D721Med (cell line): ENCODE measurements at regions not wholly inside any gene's neighbourhood (a gene's known extent, or its start where the extent isn't known, plus 50 kb on each side); places are given as distances from the start of the nearest gene placed in this dataset.

ENCODE experiments used
- DNase-seq: peaks from one replicate; pipeline ENCODE4 v3.0.0; 2011; ENCODE audit warnings: low spot score; ENCODE audit not compliant: insufficient read length
- FAIRE-seq: peaks from 2 replicates; lab custom pipeline; 2011; peaks lifted over from hg19 to GRCh38; lab: Jason Lieb, UNC
- CTCF ChIP-seq: IDR thresholded peaks from 2 replicates; pipeline ENCODE4 v1.5.1; 2012; ENCODE audit warnings: mild to moderate bottlenecking, control low read depth; ENCODE audit not compliant: insufficient read depth; ENCODE audit errors: missing control alignments

DNA sequence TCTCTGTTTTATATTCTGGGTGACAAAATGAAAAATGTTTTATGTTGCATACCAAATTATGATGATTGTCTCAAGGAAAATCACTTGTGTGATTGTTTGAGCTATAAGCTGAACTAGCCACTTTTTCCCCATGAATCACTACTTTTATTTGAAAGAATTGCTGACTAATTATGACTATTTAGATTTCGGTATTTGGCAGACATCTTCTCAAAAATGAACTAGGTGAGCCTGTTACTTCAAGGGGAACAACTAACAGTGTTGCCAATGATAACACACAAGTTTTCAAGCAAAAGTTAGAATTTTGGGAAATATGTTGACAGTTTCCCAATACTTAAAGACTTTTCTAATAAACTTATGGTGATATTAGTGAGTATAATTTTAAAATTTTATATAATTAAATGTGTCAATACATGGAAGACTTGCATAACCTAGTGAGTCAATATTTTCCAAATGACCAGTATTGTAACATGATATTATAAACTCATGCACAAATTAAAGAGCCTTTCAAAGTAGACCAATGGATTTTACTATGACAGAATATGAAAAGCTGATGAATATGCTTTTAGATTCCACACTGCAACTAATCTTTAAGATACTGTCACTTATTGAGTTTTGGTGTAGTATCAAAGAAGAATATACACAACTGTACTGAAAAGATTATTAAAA, 187.7 kb upstream of the GATB start:
- DNase-seq (no peak), FAIRE-seq (no peak)
- no peak for TF ChIP-seq CTCF

- no peak for TF ChIP-seq CTCF
- FAIRE-seq = no peak
- DNase-seq = no peak
Measured at GRCh38 chr4:151946718-151947117, 185.9 kb upstream of the GATB start.

- FAIRE-seq (no peak), DNase-seq (no peak)
- no peak for TF ChIP-seq CTCF
Measured at GRCh38 chr4:151942971-151943370, 182.2 kb upstream of the GATB start.

DNA sequence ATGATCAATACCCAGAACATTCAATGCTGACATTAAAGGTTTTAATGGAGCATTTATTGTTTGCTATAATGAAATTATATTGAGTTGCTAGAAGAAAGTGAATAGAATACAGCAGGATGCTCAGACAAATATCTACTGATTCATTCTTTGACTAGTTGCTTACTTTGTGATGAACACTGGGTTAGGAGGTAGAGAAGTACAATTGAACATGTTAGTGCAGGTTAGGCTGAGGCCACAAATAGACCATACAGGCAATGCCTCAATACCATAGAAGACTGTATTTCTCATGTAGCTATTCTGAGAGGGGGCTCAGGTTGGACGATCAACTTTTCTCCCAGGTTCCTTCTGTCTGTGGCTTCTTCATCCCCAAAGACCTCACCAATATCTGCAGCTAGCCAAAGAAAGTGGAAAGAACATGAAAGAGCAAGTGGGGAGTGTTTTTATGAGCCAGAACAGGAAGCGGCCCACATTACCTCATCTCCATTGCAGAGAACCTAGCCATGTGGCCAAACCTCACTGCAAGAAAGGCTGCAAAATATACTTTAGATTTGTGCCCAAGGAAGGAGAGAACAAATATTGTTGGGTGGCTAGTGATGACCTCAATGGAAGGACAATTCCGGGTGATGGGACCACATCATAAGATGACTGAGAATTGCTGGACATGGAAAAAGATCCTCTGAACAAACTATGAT, 180.3 kb upstream of the GATB start:
- FAIRE-seq = no peak
- TF ChIP-seq CTCF = no peak
- DNase-seq = no peak

- no peak for TF ChIP-seq CTCF
- FAIRE-seq (no peak), DNase-seq (no peak)
Measured at GRCh38 chr4:151940291-151940690, 179.5 kb upstream of the GATB start.

DNA sequence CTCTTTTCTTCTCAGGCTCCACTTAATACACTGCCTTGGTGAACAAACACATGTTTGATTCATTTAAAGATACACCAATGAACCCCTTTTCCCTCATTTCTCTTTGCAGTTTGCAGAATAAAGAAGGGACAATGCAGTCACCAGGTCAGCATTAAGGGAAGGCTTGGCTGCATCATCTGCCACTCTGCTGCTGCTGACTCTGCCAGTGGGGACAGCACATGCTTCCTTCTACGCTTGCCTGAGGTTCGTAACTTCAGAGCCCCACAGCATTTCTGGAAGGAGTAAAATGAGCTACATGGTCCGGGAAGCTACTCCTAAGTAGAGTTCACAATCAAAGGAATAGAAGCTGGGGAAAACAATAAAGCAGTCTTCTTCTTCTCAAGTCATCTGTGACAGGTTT, 178.9 kb upstream of the GATB start:
- no peak for DNase-seq
- FAIRE-seq = no peak
- no peak for TF ChIP-seq CTCF

DNA sequence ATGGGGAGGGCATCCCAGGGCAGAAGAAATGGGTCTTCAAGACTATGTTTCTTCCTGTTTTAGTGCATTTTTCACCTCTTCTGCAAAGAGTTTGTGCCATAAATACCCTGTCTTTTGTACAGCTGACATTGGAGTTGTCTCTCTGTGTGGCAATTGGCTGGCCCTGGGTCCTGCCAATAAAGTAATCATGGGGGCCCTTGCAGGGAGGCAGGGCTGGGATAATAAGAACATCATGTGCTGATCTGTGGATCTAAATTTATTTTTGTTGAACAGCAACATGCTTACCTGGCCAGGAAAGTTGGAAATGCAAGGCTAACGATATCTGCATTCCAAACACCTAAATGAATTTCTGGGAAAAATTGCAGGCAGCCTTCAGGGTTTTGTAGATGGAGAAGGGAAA, 174.6 kb upstream of the GATB start:
- DNase-seq = no peak
- no peak for TF ChIP-seq CTCF
- no peak for FAIRE-seq
